ENCODE measurements at regions not wholly inside any gene's neighbourhood (a gene's known extent, or its start where the extent isn't known, plus 50 kb on each side); places are given as distances from the start of the nearest gene placed in this dataset.

- TF ChIP-seq CTCF (conservative IDR thresholded peaks at IDR 0.05; ENCODE audit: low read depth in 2 of 2) (no peak), ZNF114 (CRISPR knock-in tag; IDR thresholded peaks at IDR 0.05) (no peak), JUNB (IDR thresholded peaks at IDR 0.05; ENCODE audit: unreplicated experiment) (no peak), ETS1 (IDR thresholded peaks at IDR 0.05) (no peak), POLR2AphosphoS5 (IDR thresholded peaks at IDR 0.05; ENCODE audit: low read depth) (no peak), EZH2 (IDR thresholded peaks at IDR 0.05; ENCODE audit: low read depth, unreplicated experiment) (no peak)
Measured at GRCh38 chr14:71486279-71486678, 445.9 kb upstream of the RGS6 start.

Measured in GM23338 (cell line).